Brain microvascular endothelial cell (primary cell): ENCODE measurements at regions not wholly inside any gene's neighbourhood (a gene's known extent, or its start where the extent isn't known, plus 50 kb on each side); places are given as distances from the start of the nearest gene placed in this dataset.

Experiments
- DNase-seq: peaks from one replicate; pipeline ENCODE4 v3.0.0-alpha.2; 2020
- H3K27ac ChIP-seq: fragments of 250-450 bp; sonication (Bioruptor Pico); 2 replicates; pipeline ENCODE4 v1.5.1; 2020; ENCODE audit warnings: mild to moderate bottlenecking, moderate library complexity
- H3K27me3 ChIP-seq: fragments of 250-450 bp; sonication (Bioruptor Pico); replicated peaks from 2 replicates; pipeline ENCODE4 v1.5.1; 2020; ENCODE audit warnings: mild to moderate bottlenecking
- H3K36me3 ChIP-seq: fragments of 250-450 bp; sonication (Bioruptor Pico); replicated peaks from 2 replicates; pipeline ENCODE4 v1.5.1; 2020; ENCODE audit warnings: mild to moderate bottlenecking
- H3K4me3 ChIP-seq: 2 replicates; pipeline ENCODE4 v1.5.1; 2011; ENCODE audit warnings: low read depth, mild to moderate bottlenecking, control low read depth, low read length, moderate library complexity
- CTCF ChIP-seq: IDR thresholded peaks from 2 replicates; pipeline ENCODE4 v1.5.1; 2011; ENCODE audit warnings: low read depth, mild to moderate bottlenecking, moderate library complexity, low read length, control low read depth, inconsistent platforms; ENCODE audit errors: missing control alignments
- in situ Hi-C: cut with HindIII; loops from 2 replicates; pipeline ENCODE4 v1.10.0; 2017; ENCODE audit warnings: low sequenced_read_pairs, low pct_ligation_motif_present

GRCh38 chr11:15761235-15761634 lies 595.1 kb downstream of the SOX6 start:
- in situ Hi-C loops = no loop called here

DNA sequence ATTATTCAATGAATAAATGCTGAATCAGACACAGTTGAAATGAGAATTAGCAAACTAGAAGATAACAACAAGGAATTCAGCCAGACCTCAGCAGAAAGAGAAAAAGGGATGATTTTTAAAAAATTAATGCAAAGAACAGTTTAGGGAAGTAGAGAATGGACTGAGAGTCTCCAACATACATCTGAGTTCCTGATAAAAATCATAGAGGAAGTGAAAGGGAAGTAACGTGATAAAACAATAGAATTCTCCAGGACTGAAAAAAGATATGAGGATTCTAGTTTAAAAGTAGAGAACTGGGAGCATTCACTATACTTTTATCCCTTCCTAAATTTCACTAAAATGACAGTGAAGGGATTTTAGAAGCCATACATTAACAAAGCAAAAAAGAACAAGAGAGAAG lies 592.0 kb downstream of the SOX6 start:
- H3K4me3 ChIP-seq = no peak overlapping the region
- DNase-seq = no peak
- no peak overlapping the region for H3K27ac ChIP-seq
- H3K27me3 ChIP-seq = no peaks in the 10 kb centered on the region
- H3K36me3 ChIP-seq = no peaks in the 10 kb centered on the region
- in situ Hi-C loops = no loop called here
- TF ChIP-seq CTCF = no peak

More at GRCh38 chr11:15761235-15761634, 595.1 kb downstream of the SOX6 start:
- no peak for TF ChIP-seq CTCF
- H3K27ac ChIP-seq = no peak overlapping the region
- H3K4me3 ChIP-seq = no peak overlapping the region
- no peaks in the 10 kb centered on the region for H3K27me3 ChIP-seq
- no peak for DNase-seq
- no peaks in the 10 kb centered on the region for H3K36me3 ChIP-seq

DNA sequence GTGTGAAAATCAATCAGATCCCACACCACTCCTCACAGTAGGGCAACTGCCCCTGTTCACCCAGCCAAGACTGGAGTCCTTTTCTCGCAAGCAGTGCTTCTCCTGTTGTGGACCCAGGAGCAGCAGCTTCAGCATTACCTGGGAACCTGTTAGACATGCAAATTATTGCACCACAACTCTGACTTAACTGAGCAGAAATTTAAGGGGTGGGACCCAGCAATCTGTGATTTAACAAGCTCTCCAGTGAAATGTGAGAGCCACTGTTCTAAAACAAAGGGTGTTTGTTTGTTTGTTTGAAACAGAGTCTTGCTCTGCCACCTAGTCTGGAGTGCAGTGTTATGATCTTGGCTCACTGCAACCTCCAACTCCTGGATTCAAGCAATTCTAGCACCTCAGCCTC lies 591.4 kb downstream of the SOX6 start:
- DNase-seq = no peak
- Histone ChIP-seq H3K27me3 (no peaks in the 10 kb centered on the region), H3K4me3 (no peak overlapping the region), H3K27ac (no peak overlapping the region), H3K36me3 (no peaks in the 10 kb centered on the region)
- in situ Hi-C loops = no loop called here
- no peak for TF ChIP-seq CTCF

GRCh38 chr11:15765530-15765929 lies 590.8 kb downstream of the SOX6 start:
- Histone ChIP-seq H3K36me3 (no peaks in the 10 kb centered on the region), H3K27me3 (no peaks in the 10 kb centered on the region), H3K27ac (no peak overlapping the region), H3K4me3 (no peak overlapping the region)
- in situ Hi-C loops = no loop called here
- no peak for DNase-seq
- TF ChIP-seq CTCF = no peak

DNA sequence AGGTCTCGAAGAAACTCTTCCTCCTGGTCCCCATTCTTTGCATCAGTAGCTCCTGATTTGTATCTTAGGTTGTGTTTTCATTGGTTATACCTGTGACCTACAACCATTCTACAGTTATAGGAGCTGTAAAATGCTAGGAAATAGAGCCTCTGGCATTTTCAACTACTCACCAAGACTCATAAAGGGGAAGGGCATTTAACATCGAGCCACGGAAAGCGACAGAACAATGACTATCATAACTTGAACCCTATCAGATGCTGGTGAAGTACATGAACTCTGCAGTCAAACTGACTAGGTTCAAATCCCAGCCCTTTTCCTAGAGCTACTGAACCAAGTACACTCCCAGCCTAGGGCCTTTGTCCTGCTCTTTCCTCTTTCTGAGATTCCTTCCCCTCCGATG lies 588.0 kb downstream of the SOX6 start:
- in situ Hi-C loops = no loop called here
- no peak for TF ChIP-seq CTCF
- H3K27me3 ChIP-seq = no peaks in the 10 kb centered on the region

DNA sequence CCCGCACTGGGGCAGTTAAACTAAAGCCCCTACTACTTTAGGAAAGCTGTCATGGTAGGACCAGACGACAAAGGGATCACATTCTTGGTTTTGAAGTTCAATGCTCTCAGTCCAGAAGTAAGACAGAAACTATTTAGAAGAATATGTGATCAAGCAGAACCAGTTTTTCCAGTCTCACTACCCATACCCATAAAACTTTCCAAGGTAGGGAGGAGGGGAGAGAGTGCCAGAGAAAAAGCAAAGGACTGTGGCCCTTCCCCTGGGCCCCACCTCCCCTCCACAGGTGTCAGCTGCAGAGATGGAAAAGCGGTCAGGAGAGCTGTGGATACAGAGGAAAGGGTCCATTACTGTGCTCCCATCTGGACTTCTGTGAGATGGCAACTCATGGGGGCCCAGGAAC lies 587.1 kb downstream of the SOX6 start:
- TF ChIP-seq CTCF = no peak
- no peak overlapping the region for H3K27ac ChIP-seq
- no peaks in the 10 kb centered on the region for H3K36me3 ChIP-seq
- DNase-seq = no peak
- in situ Hi-C loops = no loop called here
- H3K27me3 ChIP-seq = no peaks in the 10 kb centered on the region
- no peak overlapping the region for H3K4me3 ChIP-seq

More for the DNA sequence above, 588.0 kb downstream of the SOX6 start:
- Histone ChIP-seq H3K27ac (no peak overlapping the region), H3K4me3 (no peak overlapping the region), H3K36me3 (no peaks in the 10 kb centered on the region)
- no peak for DNase-seq
